VCaP (cell line): ENCODE measurements at regions not wholly inside any gene's neighbourhood (a gene's known extent, or its start where the extent isn't known, plus 50 kb on each side); places are given as distances from the start of the nearest gene placed in this dataset.

Source experiments
- H3K27ac ChIP-seq: fragments of 450-650 bp; 2 replicates; pipeline ENCODE4 v1.5.1; 2017
- CTCF ChIP-seq: fragments of 450-650 bp; conservative IDR thresholded peaks from 2 replicates; pipeline ENCODE4 v1.5.1; 2017; ENCODE audit warnings: mild to moderate bottlenecking, moderate library complexity

DNA sequence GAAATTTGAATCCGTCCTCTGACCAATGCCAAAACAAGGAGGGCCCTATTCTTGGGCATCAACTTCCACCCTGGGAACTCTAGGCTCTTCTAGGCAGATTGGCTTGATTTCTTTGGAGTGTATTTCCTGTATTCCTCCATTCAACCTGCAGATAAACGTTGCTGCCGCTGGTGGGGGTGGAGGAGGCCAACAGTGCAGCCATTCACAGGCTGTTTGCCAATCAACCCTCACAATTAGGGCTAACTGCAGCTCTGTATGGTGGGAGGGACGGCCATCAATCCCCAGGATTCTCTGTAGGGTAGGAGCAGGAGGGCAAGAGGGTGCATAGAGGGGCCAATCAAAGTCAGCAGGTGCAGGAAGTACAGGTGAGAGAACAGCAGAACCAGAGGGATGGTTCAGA, 273.1 kb upstream of the PROX1 start:
- TF ChIP-seq CTCF: no peak
- H3K27ac ChIP-seq: no peak overlapping the region

GRCh38 chr1:213715182-213715581, 272.6 kb upstream of the PROX1 start:
- H3K27ac ChIP-seq: no peak overlapping the region
- TF ChIP-seq CTCF: no peak

- H3K27ac ChIP-seq: no peak overlapping the region
- no peak for TF ChIP-seq CTCF
Measured at GRCh38 chr1:213719462-213719861, 268.3 kb upstream of the PROX1 start.

DNA sequence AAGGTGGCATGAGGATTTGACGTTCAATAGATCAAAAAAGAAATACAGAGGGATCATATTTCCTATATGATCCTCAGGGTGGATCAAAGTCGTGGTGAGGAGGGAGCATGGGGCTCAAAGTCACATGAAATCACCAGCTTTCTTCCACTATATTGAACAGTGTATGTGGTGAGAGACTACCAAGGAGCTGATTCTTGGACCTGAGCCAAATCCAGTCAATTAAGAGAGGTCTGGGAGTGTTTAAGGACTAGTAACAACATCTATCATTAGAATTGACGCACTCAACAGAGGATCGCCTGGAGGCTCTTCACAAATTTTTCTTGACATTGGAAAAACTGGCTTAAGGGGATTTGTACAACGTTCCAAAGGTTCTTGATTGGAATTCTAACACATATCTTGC, 267.7 kb upstream of the PROX1 start:
- H3K27ac ChIP-seq: no peak overlapping the region
- TF ChIP-seq CTCF: no peak

GRCh38 chr1:213723187-213723586, 264.6 kb upstream of the PROX1 start:
- no peak for TF ChIP-seq CTCF
- no peak overlapping the region for H3K27ac ChIP-seq

DNA sequence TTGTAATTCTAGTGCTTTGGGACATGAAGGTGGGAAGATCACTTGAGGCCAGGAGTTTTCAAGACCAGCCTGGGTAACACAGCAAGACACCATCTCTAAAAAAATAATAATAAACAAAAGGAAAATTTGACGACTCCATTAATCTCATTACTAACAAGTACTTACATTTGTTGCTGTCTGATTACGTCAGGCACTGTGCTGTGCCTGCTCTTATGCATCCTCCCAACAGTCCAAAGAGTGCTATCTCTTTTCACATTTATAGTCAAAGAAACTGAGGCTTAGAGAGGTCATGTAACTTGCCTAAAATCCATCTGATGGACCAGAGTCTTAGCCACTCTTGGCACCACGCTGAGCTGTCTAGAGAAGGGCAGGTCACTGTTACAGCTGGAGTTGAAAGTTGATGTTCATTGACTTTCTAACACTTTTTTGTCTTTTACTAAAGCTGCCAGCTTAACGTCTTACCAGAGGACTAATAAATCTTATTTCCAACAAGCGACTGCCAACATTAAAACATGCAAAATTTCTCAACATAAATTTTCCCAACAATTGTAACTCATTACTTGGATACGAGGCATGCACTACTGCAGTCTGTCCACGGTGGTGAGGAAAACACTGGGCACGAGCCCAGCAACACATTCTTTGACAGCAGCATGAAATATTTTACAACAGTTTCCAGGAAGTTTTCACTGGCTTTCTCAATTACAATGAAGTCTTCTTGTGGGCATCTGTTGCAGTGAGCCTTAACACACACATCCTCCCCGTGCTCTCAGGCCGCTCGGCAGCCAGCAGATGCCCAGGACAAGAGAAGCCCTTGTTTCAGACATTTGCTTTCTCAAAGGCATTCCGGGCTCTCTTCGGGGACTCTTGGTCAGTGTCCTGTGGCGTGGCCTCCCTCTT, 262.9 kb upstream of the PROX1 start:
- no peak overlapping the region for H3K27ac ChIP-seq
- no peak for TF ChIP-seq CTCF

GRCh38 chr1:213727853-213728592, 259.8 kb upstream of the PROX1 start:
- TF ChIP-seq CTCF: no peak
- H3K27ac ChIP-seq: no peak overlapping the region
